HepG2 (cell line): ENCODE measurements at regions not wholly inside any gene's neighbourhood (a gene's known extent, or its start where the extent isn't known, plus 50 kb on each side); places are given as distances from the start of the nearest gene placed in this dataset.

Experiments used
- NFRKB ChIP-seq: fragments of 450-650 bp; IDR thresholded peaks from 2 replicates; pipeline ENCODE4 v1.6.1; 2017
- ZNF776 ChIP-seq: sonication (generic); formaldehyde crosslinking; IDR thresholded peaks from 2 replicates; pipeline ENCODE4 v1.4.0; 2020; ENCODE audit warnings: mild to moderate bottlenecking, missing genetic modification reagents
- TF ChIP-seq, protein P1 (sequence below): sonication (generic); formaldehyde crosslinking; IDR thresholded peaks from 2 replicates; pipeline ENCODE4 v1.9.0; 2021; ENCODE audit warnings: missing genetic modification reagents, borderline replicate concordance
- TF ChIP-seq, protein P2 (sequence below), 2 experiments: IDR thresholded peaks; 2 replicates each; pipeline ENCODE4 v1.6.1; 2011 to 2012; ENCODE audit warnings: low read length in 2 of 2, borderline replicate concordance in 1 of 2, low read depth in 1 of 2, mild to moderate bottlenecking in 1 of 2, moderate library complexity in 1 of 2
- TF ChIP-seq, protein P3 (sequence below): sonication (generic); formaldehyde crosslinking; IDR thresholded peaks from 2 replicates; pipeline ENCODE4 v1.5.0; 2020; ENCODE audit warnings: mild to moderate bottlenecking, missing genetic modification reagents, moderate library complexity
- TF ChIP-seq, protein P4 (sequence below): sonication (generic); formaldehyde crosslinking; IDR thresholded peaks from 2 replicates; pipeline ENCODE4 v1.8.1; 2023; ENCODE audit warnings: missing genetic modification reagents, inconsistent platforms, borderline replicate concordance
- TF ChIP-seq, protein P5 (sequence below): sonication (generic); formaldehyde crosslinking; IDR thresholded peaks from 2 replicates; pipeline ENCODE4 v1.4.0; 2020; ENCODE audit warnings: missing genetic modification reagents

DNA sequence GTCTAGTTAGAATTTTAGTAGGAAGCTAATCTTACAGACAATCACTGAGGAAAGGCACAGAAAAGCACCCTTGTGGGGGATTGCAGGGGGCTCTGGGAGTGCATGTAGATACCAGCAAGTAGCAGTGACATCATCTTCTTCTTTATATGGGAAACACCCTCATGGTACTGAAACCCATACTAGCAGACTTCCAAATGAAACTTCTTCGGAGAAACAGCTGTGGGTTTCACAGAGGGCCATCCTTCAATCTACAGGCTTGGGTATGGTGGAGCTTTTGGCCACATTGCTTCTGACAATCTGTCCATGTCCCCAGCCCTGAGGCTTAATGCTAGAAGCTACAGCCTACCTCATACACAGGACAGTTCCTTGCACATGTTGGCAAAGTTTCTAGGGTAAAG lies 165.2 kb upstream of the NFIB start:
- TF ChIP-seq, protein P1, sequence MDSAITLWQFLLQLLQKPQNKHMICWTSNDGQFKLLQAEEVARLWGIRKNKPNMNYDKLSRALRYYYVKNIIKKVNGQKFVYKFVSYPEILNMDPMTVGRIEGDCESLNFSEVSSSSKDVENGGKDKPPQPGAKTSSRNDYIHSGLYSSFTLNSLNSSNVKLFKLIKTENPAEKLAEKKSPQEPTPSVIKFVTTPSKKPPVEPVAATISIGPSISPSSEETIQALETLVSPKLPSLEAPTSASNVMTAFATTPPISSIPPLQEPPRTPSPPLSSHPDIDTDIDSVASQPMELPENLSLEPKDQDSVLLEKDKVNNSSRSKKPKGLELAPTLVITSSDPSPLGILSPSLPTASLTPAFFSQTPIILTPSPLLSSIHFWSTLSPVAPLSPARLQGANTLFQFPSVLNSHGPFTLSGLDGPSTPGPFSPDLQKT: no peak
- TF ChIP-seq, protein P2, sequence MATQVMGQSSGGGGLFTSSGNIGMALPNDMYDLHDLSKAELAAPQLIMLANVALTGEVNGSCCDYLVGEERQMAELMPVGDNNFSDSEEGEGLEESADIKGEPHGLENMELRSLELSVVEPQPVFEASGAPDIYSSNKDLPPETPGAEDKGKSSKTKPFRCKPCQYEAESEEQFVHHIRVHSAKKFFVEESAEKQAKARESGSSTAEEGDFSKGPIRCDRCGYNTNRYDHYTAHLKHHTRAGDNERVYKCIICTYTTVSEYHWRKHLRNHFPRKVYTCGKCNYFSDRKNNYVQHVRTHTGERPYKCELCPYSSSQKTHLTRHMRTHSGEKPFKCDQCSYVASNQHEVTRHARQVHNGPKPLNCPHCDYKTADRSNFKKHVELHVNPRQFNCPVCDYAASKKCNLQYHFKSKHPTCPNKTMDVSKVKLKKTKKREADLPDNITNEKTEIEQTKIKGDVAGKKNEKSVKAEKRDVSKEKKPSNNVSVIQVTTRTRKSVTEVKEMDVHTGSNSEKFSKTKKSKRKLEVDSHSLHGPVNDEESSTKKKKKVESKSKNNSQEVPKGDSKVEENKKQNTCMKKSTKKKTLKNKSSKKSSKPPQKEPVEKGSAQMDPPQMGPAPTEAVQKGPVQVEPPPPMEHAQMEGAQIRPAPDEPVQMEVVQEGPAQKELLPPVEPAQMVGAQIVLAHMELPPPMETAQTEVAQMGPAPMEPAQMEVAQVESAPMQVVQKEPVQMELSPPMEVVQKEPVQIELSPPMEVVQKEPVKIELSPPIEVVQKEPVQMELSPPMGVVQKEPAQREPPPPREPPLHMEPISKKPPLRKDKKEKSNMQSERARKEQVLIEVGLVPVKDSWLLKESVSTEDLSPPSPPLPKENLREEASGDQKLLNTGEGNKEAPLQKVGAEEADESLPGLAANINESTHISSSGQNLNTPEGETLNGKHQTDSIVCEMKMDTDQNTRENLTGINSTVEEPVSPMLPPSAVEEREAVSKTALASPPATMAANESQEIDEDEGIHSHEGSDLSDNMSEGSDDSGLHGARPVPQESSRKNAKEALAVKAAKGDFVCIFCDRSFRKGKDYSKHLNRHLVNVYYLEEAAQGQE (IDR thresholded peaks at IDR 0.05; ENCODE audit: borderline replicate concordance in 1 of 2, low read depth in 1 of 2, low read length in 2 of 2): no peak
- TF ChIP-seq, protein P3, sequence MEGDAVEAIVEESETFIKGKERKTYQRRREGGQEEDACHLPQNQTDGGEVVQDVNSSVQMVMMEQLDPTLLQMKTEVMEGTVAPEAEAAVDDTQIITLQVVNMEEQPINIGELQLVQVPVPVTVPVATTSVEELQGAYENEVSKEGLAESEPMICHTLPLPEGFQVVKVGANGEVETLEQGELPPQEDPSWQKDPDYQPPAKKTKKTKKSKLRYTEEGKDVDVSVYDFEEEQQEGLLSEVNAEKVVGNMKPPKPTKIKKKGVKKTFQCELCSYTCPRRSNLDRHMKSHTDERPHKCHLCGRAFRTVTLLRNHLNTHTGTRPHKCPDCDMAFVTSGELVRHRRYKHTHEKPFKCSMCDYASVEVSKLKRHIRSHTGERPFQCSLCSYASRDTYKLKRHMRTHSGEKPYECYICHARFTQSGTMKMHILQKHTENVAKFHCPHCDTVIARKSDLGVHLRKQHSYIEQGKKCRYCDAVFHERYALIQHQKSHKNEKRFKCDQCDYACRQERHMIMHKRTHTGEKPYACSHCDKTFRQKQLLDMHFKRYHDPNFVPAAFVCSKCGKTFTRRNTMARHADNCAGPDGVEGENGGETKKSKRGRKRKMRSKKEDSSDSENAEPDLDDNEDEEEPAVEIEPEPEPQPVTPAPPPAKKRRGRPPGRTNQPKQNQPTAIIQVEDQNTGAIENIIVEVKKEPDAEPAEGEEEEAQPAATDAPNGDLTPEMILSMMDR (CRISPR knock-in tag): no peak
- TF ChIP-seq NFRKB: no peak
- TF ChIP-seq, protein P4, sequence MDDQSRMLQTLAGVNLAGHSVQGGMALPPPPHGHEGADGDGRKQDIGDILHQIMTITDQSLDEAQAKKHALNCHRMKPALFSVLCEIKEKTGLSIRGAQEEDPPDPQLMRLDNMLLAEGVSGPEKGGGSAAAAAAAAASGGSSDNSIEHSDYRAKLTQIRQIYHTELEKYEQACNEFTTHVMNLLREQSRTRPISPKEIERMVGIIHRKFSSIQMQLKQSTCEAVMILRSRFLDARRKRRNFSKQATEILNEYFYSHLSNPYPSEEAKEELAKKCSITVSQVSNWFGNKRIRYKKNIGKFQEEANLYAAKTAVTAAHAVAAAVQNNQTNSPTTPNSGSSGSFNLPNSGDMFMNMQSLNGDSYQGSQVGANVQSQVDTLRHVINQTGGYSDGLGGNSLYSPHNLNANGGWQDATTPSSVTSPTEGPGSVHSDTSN (CRISPR knock-in tag): no peak
- no peak for TF ChIP-seq ZNF776 (CRISPR knock-in tag)
- TF ChIP-seq, protein P5, sequence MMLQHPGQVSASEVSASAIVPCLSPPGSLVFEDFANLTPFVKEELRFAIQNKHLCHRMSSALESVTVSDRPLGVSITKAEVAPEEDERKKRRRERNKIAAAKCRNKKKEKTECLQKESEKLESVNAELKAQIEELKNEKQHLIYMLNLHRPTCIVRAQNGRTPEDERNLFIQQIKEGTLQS: no peak
